ENCODE measurements at regions not wholly inside any gene's neighbourhood (a gene's known extent, or its start where the extent isn't known, plus 50 kb on each side); places are given as distances from the start of the nearest gene placed in this dataset.

GRCh38 chr14:55954108-55954507 lies 164.1 kb upstream of the PELI2 start:
- no peak overlapping the region for H2BK5ac ChIP-seq (ENCODE audit: low read depth, low read length, poor library complexity, severe bottlenecking)
- H3K56ac ChIP-seq (ENCODE audit: extremely low read depth, insufficient read depth, low read length), result no peak overlapping the region
- in situ Hi-C loops (cut with MboI; ENCODE audit: low sequenced_read_pairs), result no loop called here
- no peaks in the 10 kb centered on the region for H4K20me1 ChIP-seq (ENCODE audit: insufficient read depth, low read length)
- ATAC-seq (ENCODE audit: low read depth), result no peak
- POLR2A ChIA-PET (ENCODE audit: unreplicated experiment), result no interaction called here
- H3K23ac ChIP-seq (ENCODE audit: low read depth, low read length), result no peak overlapping the region
- H2BK15ac ChIP-seq (ENCODE audit: low read depth, low read length), result no peak overlapping the region
- CTCF ChIA-PET, result no interaction called here
- BruUV-seq (replicated peaks), result no TSS peak
- H2AFZ ChIP-seq (replicated peaks; ENCODE audit: low read length, poor library complexity), result no peak overlapping the region
- no peak overlapping the region for H2BK20ac ChIP-seq (ENCODE audit: low read depth, low read length)
- no peaks in the 10 kb centered on the region for H3K9me1 ChIP-seq (ENCODE audit: insufficient read depth, low read length)
- no peaks in the 10 kb centered on the region for H3K4me1 ChIP-seq (ENCODE audit: control insufficient read depth, insufficient read depth, low read length)
- H4K5ac ChIP-seq (ENCODE audit: low read depth, low read length), result no peak overlapping the region
- H3K9me3 ChIP-seq (ENCODE audit: control insufficient read depth, insufficient read depth, low read length), result no peaks in the 10 kb centered on the region; the same call in 1 of the 2 replicates
- no peak overlapping the region for H3K4me2 ChIP-seq (ENCODE audit: low read depth, low read length)
- H2BK120ac ChIP-seq (ENCODE audit: low read depth, low read length), result no peak overlapping the region
- no peak overlapping the region for H2AK9ac ChIP-seq (replicated peaks; ENCODE audit: low read depth, low read length, poor library complexity)
- no peaks in the 10 kb centered on the region for H3K36me3 ChIP-seq (ENCODE audit: control insufficient read depth, insufficient read depth, low read length)
- no peak overlapping the region for H3K27ac ChIP-seq (ENCODE audit: insufficient read depth, low read length)
- peaks cover 22% of the 10 kb centered on the region for H3K27me3 ChIP-seq (ENCODE audit: control insufficient read depth, insufficient read depth, low read length)
- no peak for DNase-seq
- H4K8ac ChIP-seq (ENCODE audit: low read depth in 2 of 2, low read length in 2 of 2), result no peak overlapping the region
- no peak overlapping the region for H2AK5ac ChIP-seq (ENCODE audit: low read depth, low read length)
- TF ChIP-seq MXI1 (IDR thresholded peaks at IDR 0.05; ENCODE audit: borderline replicate concordance, low read depth, low read length) (no peak), ELK1 (IDR thresholded peaks at IDR 0.05; ENCODE audit: borderline replicate concordance, low read depth, low read length) (no peak), RFX5 (IDR thresholded peaks at IDR 0.05; ENCODE audit: low read depth, low read length) (no peak), RCOR1 (IDR thresholded peaks at IDR 0.05; ENCODE audit: insufficient replicate concordance, low read length) (no peak), CHD1 (IDR thresholded peaks at IDR 0.05; ENCODE audit: low read depth, low read length) (no peak), NFE2L2 (IDR thresholded peaks at IDR 0.05; ENCODE audit: low read depth, low read length) (no peak), MAFK (IDR thresholded peaks at IDR 0.05; ENCODE audit: low read depth, low read length) (no peak), BHLHE40 (IDR thresholded peaks at IDR 0.05; ENCODE audit: low read depth, low read length) (no peak), MAZ (IDR thresholded peaks at IDR 0.05; ENCODE audit: borderline replicate concordance, low read depth, low read length) (no peak), USF2 (IDR thresholded peaks at IDR 0.05; ENCODE audit: low read depth, low read length) (no peak), SMC3 (IDR thresholded peaks at IDR 0.05; ENCODE audit: low read depth, low read length) (no peak), POLR2A (IDR thresholded peaks at IDR 0.05; ENCODE audit: low read depth, low read length) (no peak), FOS (IDR thresholded peaks at IDR 0.05; ENCODE audit: low read depth, low read length) (no peak), CEBPB (IDR thresholded peaks at IDR 0.05; ENCODE audit: low read depth, low read length) (no peak), RAD21 (IDR thresholded peaks at IDR 0.05; ENCODE audit: low read length) (no peak), CTCF (conservative IDR thresholded peaks at IDR 0.05; ENCODE audit: low read depth, low read length) (no peak)
- H3K4ac ChIP-seq (ENCODE audit: low read depth, low read length), result no peak overlapping the region
- H3K14ac ChIP-seq (replicated peaks; ENCODE audit: low read depth, low read length), result no peak overlapping the region
- H3K79me1 ChIP-seq (ENCODE audit: low read depth in 1 of 2, low read length in 2 of 2), result no peaks in the 10 kb centered on the region
- H3K4me3 ChIP-seq (ENCODE audit: insufficient read depth, low read depth, low read length), result no peak overlapping the region
- no peak overlapping the region for H4K91ac ChIP-seq (ENCODE audit: insufficient read depth, low read depth, low read length)
- dilution Hi-C loops (cut with HindIII; ENCODE audit: low sequenced_read_pairs, unreplicated experiment), result no loop called here
- intact Hi-C loops (cut with micrococcal nuclease), result no loop called here
- H3K18ac ChIP-seq (ENCODE audit: low read depth, low read length), result no peak overlapping the region
- no peak overlapping the region for H3K9ac ChIP-seq (ENCODE audit: low read depth, low read length)
